Mesendoderm (in vitro differentiated cells): ENCODE measurements at regions not wholly inside any gene's neighbourhood (a gene's known extent, or its start where the extent isn't known, plus 50 kb on each side); places are given as distances from the start of the nearest gene placed in this dataset.
"Not testable (repeated sequence)": the region's sequence is repeated elsewhere in the genome, so short reads cannot be mapped to it uniquely, and the experiment has no call there.

ENCODE experiments used
- DNase-seq: peaks from one replicate; pipeline ENCODE4 v3.0.0; 2013
- H2AK5ac ChIP-seq: 2 replicates; pipeline ENCODE4 v1.6.1; 2013; ENCODE audit warnings: low read length, inconsistent platforms
- H2BK120ac ChIP-seq: 2 replicates; pipeline ENCODE4 v1.6.1; 2013; ENCODE audit warnings: low read depth, mild to moderate bottlenecking, low read length, moderate library complexity, mixed read lengths
- H2BK15ac ChIP-seq: replicated peaks from 2 replicates; pipeline ENCODE4 v1.6.1; 2013; ENCODE audit warnings: low read depth, mild to moderate bottlenecking, moderate library complexity
- H2BK5ac ChIP-seq: 2 replicates; pipeline ENCODE4 v1.6.1; 2013; ENCODE audit warnings: low read length, inconsistent platforms
- H3K18ac ChIP-seq: 2 replicates; pipeline ENCODE4 v1.6.1; 2013; ENCODE audit warnings: mild to moderate bottlenecking, low read length, mixed read lengths
- H3K23ac ChIP-seq: one replicate; pipeline ENCODE4 v1.6.1; 2013; ENCODE audit warnings: low read length
- H3K27ac ChIP-seq: 2 replicates; pipeline ENCODE4 v1.5.1; 2013; ENCODE audit warnings: low read depth, mild to moderate bottlenecking, inconsistent platforms, low read length, moderate library complexity
- H3K27me3 ChIP-seq: 2 replicates; pipeline ENCODE4 v1.6.1; 2013; ENCODE audit warnings: low read length, control low read depth, mild to moderate bottlenecking, inconsistent platforms; ENCODE audit not compliant: insufficient read depth, poor library complexity
- H3K36me3 ChIP-seq: 2 replicates; pipeline ENCODE4 v1.6.1; 2013; ENCODE audit warnings: low read length, inconsistent platforms; ENCODE audit not compliant: control insufficient read depth, insufficient read depth
- H3K4ac ChIP-seq: one replicate; pipeline ENCODE4 v1.6.1; 2013; ENCODE audit warnings: low read depth, mild to moderate bottlenecking, low read length, moderate library complexity
- H3K4me1 ChIP-seq: 2 replicates; pipeline ENCODE4 v1.6.1; 2013; ENCODE audit warnings: low read depth, low read length, inconsistent platforms; ENCODE audit not compliant: control insufficient read depth
- H3K4me2 ChIP-seq: 2 replicates; pipeline ENCODE4 v1.6.1; 2013; ENCODE audit warnings: low read length
- H3K4me3 ChIP-seq: 2 replicates; pipeline ENCODE4 v1.5.1; 2013; ENCODE audit warnings: mild to moderate bottlenecking, low read length
- H3K56ac ChIP-seq: one replicate; pipeline ENCODE4 v1.6.1; 2013; ENCODE audit warnings: low read length
- H3K79me1 ChIP-seq: 2 replicates; pipeline ENCODE4 v1.6.1; 2013; ENCODE audit warnings: low read length, inconsistent platforms
- H3K79me2 ChIP-seq: 2 replicates; pipeline ENCODE4 v1.6.1; 2013; ENCODE audit warnings: mild to moderate bottlenecking, low read length; ENCODE audit not compliant: control insufficient read depth, insufficient read depth
- H3K9ac ChIP-seq: 2 replicates; pipeline ENCODE4 v1.6.1; 2013; ENCODE audit warnings: low read length, inconsistent platforms
- H4K5ac ChIP-seq: one replicate; pipeline ENCODE4 v1.6.1; 2013; ENCODE audit warnings: low read length
- H4K8ac ChIP-seq: one replicate; pipeline ENCODE4 v1.6.1; 2013; ENCODE audit warnings: low read depth, mild to moderate bottlenecking, control low read depth, low read length, moderate library complexity
- WGBS: extraction: QIAGEN DNeasy Blood & Tissue Kit; methylation state at CpG from one replicate; pipeline ENCODE4 v1.1.7; 2013; ENCODE audit warnings: low lambda C conversion rate, missing lambda C conversion rate; ENCODE audit not compliant: insufficient coverage; ENCODE audit errors: extremely low coverage; 5-methylcytosine and 5-hydroxymethylcytosine counted together

GRCh38 chr16:29290631-29291247 lies 115.8 kb downstream of the NPIPB11 start:
- Histone ChIP-seq H3K27ac (no peak overlapping the region), H2BK15ac (no peak overlapping the region), H3K23ac (no peak overlapping the region), H4K8ac (no peak overlapping the region), H3K36me3 (no peaks in the 10 kb centered on the region), H3K4me1 (no peaks in the 10 kb centered on the region), H2BK120ac (no peak overlapping the region), H2BK5ac (no peak overlapping the region), H3K79me1 (no peaks in the 10 kb centered on the region), H3K4me3 (no peak overlapping the region), H3K27me3 (no peaks in the 10 kb centered on the region), H3K79me2 (no peaks in the 10 kb centered on the region), H3K56ac (peak overlapping the region; percentile 2), H2AK5ac (no peak overlapping the region), H3K18ac (no peak overlapping the region), H4K5ac (no peak overlapping the region), H3K9ac (peak overlapping the region; percentile 20), H3K4ac (no peak overlapping the region), H3K4me2 (no peak overlapping the region)
- DNase-seq: peak; percentile 91
- no CpG with 5 or more reads among the region's 24 CpGs for WGBS

- DNase-seq, H2BK5ac ChIP-seq, H4K8ac ChIP-seq, H2BK120ac ChIP-seq, H3K36me3 ChIP-seq, H3K27me3 ChIP-seq, H3K27ac ChIP-seq, H3K4ac ChIP-seq, H4K5ac ChIP-seq, H3K4me2 ChIP-seq, H3K79me1 ChIP-seq, H3K4me3 ChIP-seq, H3K9ac ChIP-seq, H3K23ac ChIP-seq, H3K79me2 ChIP-seq, H2BK15ac ChIP-seq, H3K18ac ChIP-seq, H2AK5ac ChIP-seq, H3K4me1 ChIP-seq, H3K56ac ChIP-seq: not testable (repeated sequence)
- no CpG with 5 or more reads among the region's 13 CpGs for WGBS
These were observed 116.8 kb downstream of the NPIPB11 start for GRCh38 chr16:29289516-29290239.

GRCh38 chr16:29288711-29289474 lies 117.6 kb downstream of the NPIPB11 start:
- H2BK5ac ChIP-seq, H3K4me2 ChIP-seq, H3K79me1 ChIP-seq, H3K23ac ChIP-seq, H3K27me3 ChIP-seq, H3K4me3 ChIP-seq, H2BK15ac ChIP-seq, H2BK120ac ChIP-seq, H3K36me3 ChIP-seq, H3K4me1 ChIP-seq, H4K5ac ChIP-seq, H2AK5ac ChIP-seq, H3K4ac ChIP-seq, H3K18ac ChIP-seq, DNase-seq, H4K8ac ChIP-seq, H3K27ac ChIP-seq, H3K79me2 ChIP-seq, H3K56ac ChIP-seq, H3K9ac ChIP-seq: not testable (repeated sequence)
- no CpG with 5 or more reads among the region's 29 CpGs for WGBS

GRCh38 chr16:29287871-29288535 lies 118.5 kb downstream of the NPIPB11 start:
- H3K79me2 ChIP-seq, H3K4me3 ChIP-seq, H3K4ac ChIP-seq, H2AK5ac ChIP-seq, H2BK120ac ChIP-seq, H4K5ac ChIP-seq, DNase-seq, H3K23ac ChIP-seq, H3K79me1 ChIP-seq, H3K9ac ChIP-seq, H2BK15ac ChIP-seq, H3K36me3 ChIP-seq, H3K4me2 ChIP-seq, H3K27ac ChIP-seq, H3K56ac ChIP-seq, H3K27me3 ChIP-seq, H4K8ac ChIP-seq, H2BK5ac ChIP-seq, H3K4me1 ChIP-seq, H3K18ac ChIP-seq: not testable (repeated sequence)
- WGBS: no CpG with 5 or more reads among the region's 14 CpGs

GRCh38 chr16:29287246-29287645 lies 119.3 kb downstream of the NPIPB11 start:
- H3K27ac ChIP-seq, H2BK120ac ChIP-seq: not testable (repeated sequence)
- WGBS: no CpG with 5 or more reads among the region's 5 CpGs

More at GRCh38 chr16:29287246-29287645, 119.3 kb downstream of the NPIPB11 start:
- not testable (repeated sequence) for H2BK15ac ChIP-seq, H4K5ac ChIP-seq, H4K8ac ChIP-seq, H3K79me1 ChIP-seq, H3K36me3 ChIP-seq, H3K79me2 ChIP-seq, H2BK5ac ChIP-seq, H3K27me3 ChIP-seq, H3K4me3 ChIP-seq, H3K9ac ChIP-seq, H3K56ac ChIP-seq, H3K18ac ChIP-seq, H3K4me2 ChIP-seq, H2AK5ac ChIP-seq, DNase-seq, H3K4me1 ChIP-seq, H3K23ac ChIP-seq, H3K4ac ChIP-seq
